Osteocyte (in vitro differentiated cells): ENCODE measurements at regions not wholly inside any gene's neighbourhood (a gene's known extent, or its start where the extent isn't known, plus 50 kb on each side); places are given as distances from the start of the nearest gene placed in this dataset.

ENCODE experiments used
- DNase-seq: peaks from one replicate; pipeline ENCODE4 v3.0.0; 2021; ENCODE audit warnings: mixed read lengths; ENCODE audit not compliant: unreplicated experiment; ENCODE audit errors: extremely low spot score
- H3K27ac Mint-ChIP-seq: one replicate; pipeline ENCODE4 v1.8.0; 2021; ENCODE audit warnings: mild to moderate bottlenecking, mixed read lengths; ENCODE audit not compliant: unreplicated experiment
- H3K27me3 Mint-ChIP-seq: one replicate; pipeline ENCODE4 v1.8.0; 2021; ENCODE audit warnings: mixed read lengths; ENCODE audit not compliant: unreplicated experiment
- H3K36me3 Mint-ChIP-seq: one replicate; pipeline ENCODE4 v1.8.0; 2021; ENCODE audit warnings: mixed read lengths; ENCODE audit not compliant: unreplicated experiment
- H3K4me1 Mint-ChIP-seq: one replicate; pipeline ENCODE4 v1.8.0; 2021; ENCODE audit warnings: mixed read lengths; ENCODE audit not compliant: unreplicated experiment
- H3K4me3 Mint-ChIP-seq: one replicate; pipeline ENCODE4 v1.8.0; 2021; ENCODE audit warnings: mild to moderate bottlenecking, moderate library complexity, mixed read lengths; ENCODE audit not compliant: unreplicated experiment
- H3K9me3 Mint-ChIP-seq: one replicate; pipeline ENCODE4 v1.8.0; 2021; ENCODE audit warnings: mixed read lengths; ENCODE audit not compliant: unreplicated experiment
- CTCF ChIP-seq: fragments of 200-600 bp; sonication (generic); IDR thresholded peaks from 2 replicates; pipeline ENCODE4 v1.5.0; 2021; ENCODE audit warnings: antibody characterized with exemption, mild to moderate bottlenecking, moderate library complexity

DNA sequence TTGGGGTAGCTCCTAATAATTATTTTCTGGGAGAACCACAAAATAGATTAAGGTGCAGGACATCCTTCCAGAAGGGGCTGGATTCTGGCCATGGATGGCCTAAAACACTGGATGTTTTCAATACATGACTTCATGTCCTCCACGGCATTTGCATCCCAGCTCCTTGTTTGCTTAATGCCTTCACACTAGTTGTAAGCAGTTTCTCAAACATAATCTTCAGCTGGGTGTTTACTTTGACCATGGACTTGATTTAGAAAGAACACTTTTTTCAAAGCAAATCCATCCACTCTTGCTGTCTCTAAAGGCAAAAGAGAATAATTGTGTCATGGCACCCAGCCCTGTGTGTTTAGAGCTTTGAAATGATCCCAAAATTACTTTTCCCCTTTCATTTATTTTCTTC, 82.5 kb upstream of the GSX1 start:
- no peaks in the 10 kb centered on the region for H3K4me1 Mint-ChIP-seq
- no peak for DNase-seq
- H3K36me3 Mint-ChIP-seq, result no peaks in the 10 kb centered on the region
- no peak overlapping the region for H3K4me3 Mint-ChIP-seq
- no peak for TF ChIP-seq CTCF
- H3K27me3 Mint-ChIP-seq, result peaks cover 46% of the 10 kb centered on the region
- H3K27ac Mint-ChIP-seq, result no peak overlapping the region
- H3K9me3 Mint-ChIP-seq, result peaks cover 10% of the 10 kb centered on the region

DNA sequence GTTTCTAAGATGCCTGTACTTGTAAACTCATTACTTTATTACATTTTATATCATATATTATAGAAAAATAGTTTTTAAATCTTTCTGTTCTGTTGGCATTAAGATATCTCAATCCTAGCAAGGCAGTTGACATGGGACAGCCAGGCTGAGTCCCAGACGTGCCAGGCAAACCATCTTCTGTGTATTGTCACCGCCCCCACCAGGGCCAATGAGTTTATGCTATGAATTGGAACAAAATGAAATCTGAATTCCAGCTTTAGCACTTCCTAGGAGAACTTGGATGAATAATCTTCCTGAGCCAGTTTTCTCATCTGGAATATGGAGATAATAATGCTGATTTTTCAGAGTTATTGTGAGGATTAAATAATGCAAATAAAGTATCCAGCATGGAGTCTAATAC, 79.9 kb upstream of the GSX1 start:
- no peak for DNase-seq
- Mint-ChIP-seq H3K27ac (no peak overlapping the region), H3K4me1 (no peaks in the 10 kb centered on the region), H3K9me3 (no peaks in the 10 kb centered on the region), H3K27me3 (peaks cover 30% of the 10 kb centered on the region), H3K4me3 (no peak overlapping the region), H3K36me3 (no peaks in the 10 kb centered on the region)
- peak; percentile 59 for TF ChIP-seq CTCF

DNA sequence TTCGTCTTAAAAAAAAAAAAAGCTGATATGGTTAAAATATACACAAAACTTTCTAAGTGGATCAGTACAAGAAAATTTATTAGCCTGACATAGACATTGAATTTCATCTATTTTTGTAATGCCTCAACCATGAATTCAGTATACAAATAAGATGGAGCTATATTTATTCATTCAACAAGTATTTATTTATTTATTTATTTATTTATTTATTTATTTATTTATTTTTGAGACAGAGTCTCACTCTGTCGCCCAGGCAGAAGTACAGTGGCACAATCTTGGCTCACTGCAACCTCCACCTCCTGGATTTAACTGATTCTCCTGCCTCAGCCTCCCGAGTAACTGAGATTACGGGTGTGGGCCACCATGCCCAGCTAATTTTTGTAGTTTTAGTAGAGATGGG, 78.5 kb upstream of the GSX1 start:
- Mint-ChIP-seq H3K36me3 (no peaks in the 10 kb centered on the region), H3K27me3 (peaks cover 24% of the 10 kb centered on the region), H3K9me3 (no peaks in the 10 kb centered on the region), H3K27ac (no peak overlapping the region), H3K4me1 (no peaks in the 10 kb centered on the region), H3K4me3 (no peak overlapping the region)
- DNase-seq, result no peak
- TF ChIP-seq CTCF, result no peak

- Mint-ChIP-seq H3K27ac (no peak overlapping the region), H3K36me3 (no peaks in the 10 kb centered on the region), H3K27me3 (peaks cover 23% of the 10 kb centered on the region), H3K4me1 (no peaks in the 10 kb centered on the region), H3K4me3 (no peak overlapping the region), H3K9me3 (no peaks in the 10 kb centered on the region)
- no peak for TF ChIP-seq CTCF
- no peak for DNase-seq
These were observed 70.6 kb upstream of the GSX1 start for GRCh38 chr13:27721681-27722080.

GRCh38 chr13:27728271-27728670, 64.0 kb upstream of the GSX1 start:
- DNase-seq, result no peak
- Mint-ChIP-seq H3K27ac (no peak overlapping the region), H3K4me3 (no peak overlapping the region), H3K4me1 (no peaks in the 10 kb centered on the region), H3K27me3 (peaks cover 35% of the 10 kb centered on the region), H3K36me3 (no peaks in the 10 kb centered on the region), H3K9me3 (no peaks in the 10 kb centered on the region)
- no peak for TF ChIP-seq CTCF
